Cerebellar nuclear complex (tissue), 1 donor: ENCODE measurements at regions not wholly inside any gene's neighbourhood (a gene's known extent, or its start where the extent isn't known, plus 50 kb on each side); places are given as distances from the start of the nearest gene placed in this dataset.

ENCODE experiments used
- DNase-seq, 2 experiments: peaks; one replicate each; lab custom pipeline; 2025; lab: John Stamatoyannopoulos, UW

DNA sequence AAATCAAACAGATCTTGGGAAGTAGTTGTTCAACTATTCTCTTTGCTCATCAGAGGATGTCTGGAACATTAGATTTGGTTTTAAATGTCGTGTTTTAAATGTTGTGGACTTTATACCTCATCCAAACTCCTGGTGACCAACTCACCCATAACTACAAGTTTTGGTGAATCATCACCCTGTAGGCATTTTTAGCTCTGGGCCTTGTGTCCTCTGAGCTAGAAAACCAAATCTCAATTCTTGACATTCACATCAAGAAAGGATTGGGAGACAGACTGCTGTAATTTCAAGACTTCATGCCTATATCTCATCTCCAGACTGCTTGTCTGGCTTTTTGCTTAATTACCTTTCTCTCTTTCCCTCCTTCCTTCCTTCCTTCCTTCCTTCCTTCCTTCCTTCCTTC is 228.5 kb upstream of the ROBO2 start:
- DNase-seq = no peak

DNA sequence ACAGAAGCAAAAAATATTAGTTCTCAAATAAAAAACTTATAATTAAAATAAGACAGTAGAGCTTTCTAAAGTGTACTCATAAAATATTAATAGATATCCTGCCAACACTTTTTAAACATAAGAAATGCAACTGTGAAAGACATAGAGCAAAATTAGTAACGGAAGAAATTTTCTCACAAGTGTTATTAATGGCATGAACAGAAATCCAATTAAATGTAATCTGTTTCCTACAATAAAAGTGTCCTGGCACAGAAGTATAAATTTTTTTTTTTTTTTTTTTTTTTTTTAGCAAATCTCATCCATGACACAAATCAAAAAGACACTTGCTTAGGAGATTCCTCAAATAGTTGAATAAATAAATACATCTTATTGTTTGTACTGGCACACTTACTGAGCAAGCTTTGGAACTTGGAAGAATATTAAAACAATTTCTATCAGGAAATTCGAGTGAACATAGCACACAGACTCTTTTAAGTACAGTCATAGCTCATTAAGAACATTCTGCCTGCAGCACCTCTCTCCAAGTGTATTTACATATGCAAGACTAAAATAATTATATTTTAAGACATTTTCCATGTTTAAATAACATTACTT is 227.2 kb upstream of the ROBO2 start:
- no peak for DNase-seq

DNA sequence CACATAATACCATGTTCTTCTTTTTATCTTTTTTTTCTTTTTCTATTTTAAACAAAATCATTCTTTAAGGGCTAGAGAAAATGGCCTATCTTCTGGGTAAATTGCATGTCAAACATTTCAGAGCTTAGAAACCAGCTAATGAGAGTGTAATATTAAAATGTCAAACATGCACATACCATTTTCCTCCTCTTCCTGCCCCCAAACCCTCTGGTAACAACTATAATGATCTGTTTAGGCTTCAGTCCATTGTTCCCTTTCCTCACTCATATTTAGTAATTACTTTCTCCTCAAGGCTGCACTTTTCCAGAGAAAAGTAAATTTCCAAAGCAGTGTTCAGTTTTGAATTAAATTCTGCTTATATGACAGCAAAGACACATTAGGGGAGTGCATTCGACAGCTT is 224.3 kb upstream of the ROBO2 start:
- no peak for DNase-seq

DNA sequence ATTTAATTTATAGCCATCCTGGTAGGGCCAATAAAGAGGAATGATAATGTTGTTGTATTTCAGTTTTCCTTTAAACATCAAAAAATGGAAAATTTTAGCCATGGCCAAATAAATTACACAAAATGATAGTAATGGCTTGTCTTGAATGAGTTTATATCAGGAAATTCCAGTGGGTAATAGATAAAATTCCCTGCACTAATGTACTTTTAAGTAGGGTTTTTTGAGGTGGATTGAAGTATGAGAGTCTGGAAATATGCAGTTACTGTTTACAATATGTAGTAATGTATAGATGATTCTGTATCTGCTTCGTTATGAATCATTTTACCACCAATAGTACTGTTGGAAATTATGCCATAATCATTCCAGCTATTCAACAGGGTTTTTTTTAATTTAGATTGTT is 219.4 kb upstream of the ROBO2 start:
- no peak for DNase-seq

DNA sequence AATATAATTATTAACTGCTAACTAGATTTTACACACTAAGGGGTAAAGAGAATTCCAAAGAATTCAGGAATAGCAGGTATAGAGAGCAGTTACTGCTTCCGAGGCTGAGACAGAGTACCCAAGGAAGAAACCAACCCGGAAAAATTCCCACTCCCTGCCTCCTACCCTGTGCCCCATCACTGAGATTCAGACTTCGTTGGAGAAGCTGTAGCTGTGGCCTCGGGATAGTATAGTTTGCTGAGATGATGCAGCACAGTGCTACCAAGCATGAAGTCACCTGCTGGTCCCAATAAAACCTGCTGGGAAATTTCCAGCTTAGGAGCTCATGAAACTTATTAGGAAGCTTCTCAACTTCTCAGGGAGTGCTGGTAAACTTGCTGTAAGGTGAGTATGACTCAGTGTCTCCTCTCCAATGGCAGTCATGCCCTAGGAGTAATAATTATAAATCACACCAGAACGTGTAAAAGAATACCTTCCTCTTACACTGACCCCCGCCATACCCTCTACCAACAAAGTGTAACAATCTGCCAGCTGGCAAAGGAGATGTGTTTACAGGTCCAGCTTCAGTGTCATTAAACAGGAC is 215.2 kb upstream of the ROBO2 start:
- no peak for DNase-seq

DNA sequence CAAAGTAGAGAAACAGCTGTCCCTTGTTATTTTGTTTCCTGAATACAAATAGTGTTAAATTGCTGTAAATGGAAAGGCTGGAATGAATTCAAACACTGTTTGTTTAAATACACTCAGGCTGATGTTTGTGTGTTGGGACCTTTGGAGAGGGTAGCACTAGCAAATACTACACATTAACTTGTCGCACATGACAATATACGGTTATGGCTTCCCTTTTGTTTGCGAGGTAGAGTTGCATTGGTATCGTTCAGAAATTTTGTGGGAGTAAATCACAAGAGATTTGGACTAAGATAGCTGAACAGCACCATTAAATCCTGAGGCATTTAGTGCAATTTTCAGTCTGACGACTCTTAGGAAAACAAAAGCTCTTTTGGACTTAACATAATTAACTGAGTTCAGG is 213.0 kb upstream of the ROBO2 start:
- DNase-seq = no peak

DNA sequence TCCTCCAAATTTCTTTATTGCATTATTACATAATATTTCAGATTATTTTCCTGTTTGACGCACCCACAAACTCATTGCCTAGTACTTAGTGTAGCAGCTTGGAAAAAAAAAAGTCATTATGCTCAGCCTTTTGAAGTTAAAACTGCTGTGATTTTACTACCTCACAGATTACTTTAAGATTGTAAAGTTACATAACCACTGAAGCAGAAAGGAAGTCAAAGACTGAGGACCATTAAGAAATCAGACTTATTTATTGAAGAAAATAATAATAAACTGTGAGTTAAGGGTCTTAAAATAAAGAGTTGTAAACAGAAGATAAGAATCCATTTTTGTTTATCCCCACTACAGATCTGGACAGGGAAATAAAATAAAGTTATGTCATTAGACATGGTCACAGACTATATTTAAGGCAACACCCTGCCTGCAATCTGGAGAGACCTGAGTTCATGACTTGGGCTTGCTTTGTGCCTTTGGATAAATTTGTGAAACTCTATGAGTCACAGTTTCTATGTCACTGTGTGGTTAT is 212.1 kb upstream of the ROBO2 start:
- DNase-seq = no peak

DNA sequence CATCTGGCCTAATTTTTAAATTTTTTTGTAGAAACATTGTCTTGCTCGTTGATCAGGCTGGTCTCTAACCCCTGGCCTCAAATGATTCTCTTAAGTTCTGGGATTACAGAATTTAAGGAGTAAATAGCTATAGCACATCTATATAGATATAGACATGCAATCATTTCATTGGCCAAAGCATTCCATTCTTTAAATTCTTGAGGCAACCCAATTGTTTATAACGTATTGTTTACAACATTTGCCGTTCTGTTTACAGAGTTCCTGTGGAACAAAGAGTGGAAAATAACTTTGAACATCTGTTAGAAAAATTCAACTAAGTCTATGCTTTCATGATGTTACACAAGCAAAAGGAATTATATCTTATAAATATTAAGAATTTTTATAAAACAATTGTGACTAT is 205.2 kb upstream of the ROBO2 start:
- DNase-seq = no peak

DNA sequence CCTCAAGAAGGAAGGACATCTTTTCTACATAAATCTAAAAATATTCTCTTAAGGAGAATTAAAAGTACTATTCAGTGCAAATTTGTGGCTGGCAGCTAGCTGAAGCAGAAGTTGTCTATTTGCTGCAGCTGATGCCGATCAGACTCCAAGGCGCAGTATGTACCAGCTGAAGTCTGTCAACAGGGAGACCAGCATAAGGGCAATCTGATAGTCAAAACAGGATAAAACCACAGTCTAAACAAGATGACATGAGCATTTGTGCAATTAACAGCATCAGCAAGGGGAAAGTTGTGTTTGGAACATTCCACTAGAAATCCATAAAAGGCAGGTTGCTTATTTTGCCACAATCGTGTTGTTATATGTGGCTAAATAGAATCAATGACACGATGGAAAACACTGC is 198.2 kb upstream of the ROBO2 start:
- no peak for DNase-seq

DNA sequence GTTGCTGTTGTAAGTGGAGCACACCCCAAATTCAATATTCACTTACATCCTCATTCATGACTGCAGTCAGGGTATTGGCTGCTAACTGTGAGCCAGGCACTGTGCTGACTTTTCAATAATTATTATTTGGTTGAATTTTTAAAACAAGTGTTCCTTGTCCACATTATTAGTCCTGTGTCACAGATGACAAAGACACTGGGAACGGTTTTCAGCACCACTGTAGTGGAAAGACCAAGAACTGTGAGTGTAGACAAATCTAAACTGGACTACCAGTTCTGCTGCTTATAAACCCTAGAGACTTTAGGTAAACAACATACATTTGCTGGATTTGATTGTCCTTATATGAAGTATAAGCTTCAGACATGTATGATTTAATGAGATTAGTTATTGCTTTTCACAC is 197.7 kb upstream of the ROBO2 start:
- DNase-seq = no peak

DNA sequence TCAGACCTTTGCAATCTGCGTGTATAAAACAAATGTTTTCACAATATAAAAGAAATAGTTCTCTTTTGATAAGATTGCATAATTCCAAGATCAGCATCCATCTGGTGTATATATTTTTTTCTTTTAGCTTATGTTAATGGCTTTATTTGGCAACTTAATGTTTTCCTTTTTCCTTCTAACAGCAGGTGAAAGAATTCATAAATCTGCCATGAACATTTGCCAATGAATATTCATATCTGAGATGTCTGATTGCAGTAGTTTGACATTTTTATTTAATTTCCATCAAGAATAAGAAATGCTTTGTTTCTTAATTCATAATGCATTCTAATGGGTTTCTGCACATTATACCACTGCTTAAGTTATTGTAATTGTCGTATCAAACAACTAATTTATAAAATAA is 184.4 kb upstream of the ROBO2 start:
- DNase-seq = no peak

DNA sequence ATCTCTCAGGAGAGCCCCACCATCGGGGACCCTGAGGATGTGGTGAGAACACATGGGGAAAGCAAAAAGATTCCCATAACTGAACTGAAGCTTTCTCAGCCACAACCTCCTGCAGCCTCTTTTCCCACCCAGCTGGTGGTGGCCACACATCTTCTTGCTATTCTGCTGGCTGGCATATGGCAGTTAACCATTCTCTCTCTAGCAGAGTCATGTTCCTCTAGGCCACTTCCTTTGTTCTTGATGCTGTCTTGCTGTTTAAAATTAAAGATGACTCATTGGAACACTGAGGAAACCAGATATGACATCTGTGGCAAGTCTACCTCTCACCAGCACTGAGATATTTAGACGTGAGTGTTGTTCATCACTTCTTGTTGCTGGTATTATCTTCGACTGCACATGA is 180.3 kb upstream of the ROBO2 start:
- no peak for DNase-seq

DNA sequence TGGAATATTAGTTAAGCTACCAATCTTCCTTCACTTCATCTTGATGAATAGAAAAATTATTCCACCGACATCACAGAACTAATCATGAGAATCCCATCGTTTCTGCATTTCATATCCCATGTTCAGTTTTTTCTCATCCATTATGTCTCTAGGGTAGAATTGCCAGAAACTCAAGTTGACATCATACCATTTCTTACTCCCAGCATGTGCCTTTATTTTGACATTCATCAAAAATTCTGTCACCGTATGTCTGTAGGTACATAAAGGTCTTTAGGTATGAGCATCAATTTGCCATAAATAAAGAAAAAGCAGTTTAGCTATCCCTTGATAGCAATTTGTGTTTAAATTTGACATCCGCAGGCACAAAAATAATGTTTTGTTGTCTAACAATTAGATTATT is 175.5 kb upstream of the ROBO2 start:
- no peak for DNase-seq

DNA sequence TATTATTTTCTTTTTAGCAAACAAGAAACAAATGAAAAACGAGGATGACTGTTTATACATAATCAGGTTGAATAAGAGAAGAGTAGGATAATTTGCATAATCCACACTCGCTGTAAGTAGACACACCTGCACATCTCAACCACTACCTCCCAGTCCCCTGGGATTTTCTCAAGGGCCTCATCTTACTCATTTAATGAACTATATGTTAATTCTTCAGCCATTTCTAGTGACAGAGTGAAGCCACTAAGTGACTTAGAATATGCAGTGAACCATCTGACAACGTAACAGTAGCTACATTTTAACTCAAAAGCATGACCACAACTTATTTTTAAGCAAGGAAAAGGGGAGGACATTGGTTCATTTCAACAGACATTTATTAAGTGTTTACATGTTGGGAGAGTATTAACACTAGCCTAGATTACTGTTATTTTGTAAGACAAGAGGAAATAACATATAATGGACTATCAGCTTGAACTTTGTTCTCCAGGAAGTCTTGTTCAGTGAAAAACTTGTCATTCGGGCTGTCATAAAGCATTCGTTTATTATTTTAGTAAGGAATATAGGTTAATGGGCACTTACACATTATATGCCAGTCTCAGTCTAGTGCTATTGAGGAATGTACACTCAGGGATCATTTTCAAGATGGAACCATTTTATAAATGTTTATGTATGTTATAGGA is 173.0 kb upstream of the ROBO2 start:
- no peak for DNase-seq

DNA sequence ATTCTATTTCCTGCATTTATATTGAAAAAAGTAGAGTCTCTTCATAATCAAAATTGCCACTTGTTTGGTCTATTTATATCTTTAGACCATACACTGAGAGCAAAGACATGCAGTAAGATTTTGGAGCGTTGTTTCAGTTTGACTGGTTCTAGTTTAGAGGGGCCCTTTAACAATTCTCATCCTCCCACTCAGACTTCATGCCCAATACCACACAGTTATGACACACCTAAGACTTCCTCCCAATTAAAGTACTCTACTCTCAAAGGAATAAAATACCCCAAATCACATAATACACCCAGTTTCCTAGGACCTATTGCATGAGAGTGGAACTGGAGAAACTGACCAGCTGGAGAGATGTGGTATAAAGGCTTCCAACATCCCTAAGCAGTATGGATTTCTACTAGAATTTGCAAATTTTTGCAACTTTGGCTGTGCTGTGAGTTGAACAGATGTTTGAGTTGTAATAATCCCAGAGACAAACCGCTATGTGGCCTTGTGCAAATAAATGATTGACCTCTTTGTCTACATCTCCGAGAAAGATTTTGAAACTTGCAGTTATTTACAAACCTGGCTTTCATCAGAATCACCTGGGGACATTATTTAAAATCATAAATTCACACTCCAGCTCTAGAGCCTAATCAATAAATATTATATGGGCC is 170.0 kb upstream of the ROBO2 start:
- DNase-seq = no peak

DNA sequence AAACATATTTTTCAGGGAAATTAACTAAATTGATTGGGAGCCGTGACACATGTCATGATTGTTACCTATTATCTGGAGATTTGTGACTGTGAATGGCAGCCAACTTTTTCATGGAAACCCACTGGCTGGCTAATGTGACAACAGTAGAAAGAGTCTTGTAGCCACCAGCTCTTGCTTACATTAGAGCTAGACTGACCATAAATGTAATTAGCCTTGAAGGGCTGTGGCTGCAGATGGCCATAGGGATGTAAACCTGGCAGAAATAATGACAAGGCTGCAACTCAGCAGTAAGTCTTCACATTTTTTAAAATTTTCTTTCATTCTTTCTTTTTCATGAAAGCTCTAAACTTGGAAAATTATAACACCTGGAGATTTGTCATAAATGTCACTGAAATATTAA is 168.2 kb upstream of the ROBO2 start:
- DNase-seq = no peak

DNA sequence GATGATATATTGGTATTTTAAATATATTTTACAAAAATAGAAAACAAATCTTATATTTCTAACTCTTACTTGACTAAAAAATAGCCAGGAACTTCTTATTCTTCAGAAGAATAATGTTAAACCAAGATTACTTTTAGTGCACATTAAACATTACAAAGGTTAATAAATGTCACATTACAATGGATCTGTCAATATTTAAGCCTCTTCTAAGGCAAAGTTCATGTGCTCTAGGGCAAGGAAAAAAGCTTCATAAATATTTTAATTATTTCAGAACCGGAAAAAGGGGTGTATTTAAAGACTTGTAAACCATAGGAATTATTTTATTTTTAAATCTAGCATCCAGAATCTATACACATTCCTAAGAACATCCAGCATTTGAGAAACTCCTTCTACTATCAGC is 166.9 kb upstream of the ROBO2 start:
- no peak for DNase-seq

DNA sequence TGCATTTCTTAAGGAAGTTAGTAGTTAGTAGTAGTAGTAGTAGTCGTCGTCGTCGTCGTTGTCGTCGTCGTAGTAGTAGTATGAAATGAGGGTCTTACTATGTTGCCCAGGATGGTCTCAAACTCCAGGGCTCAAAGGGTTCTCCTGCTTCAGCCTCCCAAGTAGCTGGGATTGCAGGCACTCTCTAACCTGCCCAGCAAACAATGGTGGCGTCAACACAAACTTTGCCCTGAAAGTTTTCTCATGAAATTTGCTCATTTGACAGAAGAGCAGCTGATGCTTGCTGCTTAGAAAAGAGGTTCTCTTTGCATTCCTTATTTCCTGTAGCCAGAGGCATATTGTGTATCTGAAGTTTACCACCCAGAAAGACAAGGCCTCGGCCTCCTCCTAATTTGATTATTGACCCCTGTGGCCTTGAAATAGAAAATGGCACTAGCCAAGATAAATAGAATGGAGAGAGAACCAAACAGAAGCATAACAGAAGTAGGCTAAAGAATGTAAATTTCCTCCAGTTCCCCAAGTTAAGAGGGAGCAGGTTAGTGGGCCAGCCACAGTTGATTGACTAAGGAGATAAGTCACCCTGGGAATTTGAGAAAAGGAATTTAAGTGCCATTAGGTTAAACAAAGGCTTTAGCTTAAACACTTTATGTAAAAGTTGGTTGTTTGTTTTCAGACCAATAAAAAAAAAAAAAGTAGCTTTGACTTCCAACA is 166.2 kb upstream of the ROBO2 start:
- DNase-seq = no peak

DNA sequence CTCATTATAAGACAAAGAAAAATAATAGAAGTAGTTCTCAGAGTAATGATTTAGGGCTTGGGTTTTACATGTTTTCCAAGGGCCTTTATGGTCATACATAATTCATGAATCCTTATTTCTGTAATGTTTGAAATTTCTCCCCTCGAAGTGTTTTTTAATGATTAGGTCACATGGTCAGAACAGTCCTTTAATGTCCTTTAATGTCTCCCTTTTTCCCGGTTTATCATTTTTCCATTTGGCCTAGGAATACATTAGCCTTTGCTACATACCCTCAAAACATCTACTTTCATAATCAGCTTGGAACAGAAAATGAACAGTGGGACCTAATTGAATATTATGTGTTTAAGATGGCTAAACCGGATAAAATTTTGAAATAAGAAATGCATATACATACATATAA is 159.9 kb upstream of the ROBO2 start:
- DNase-seq = no peak

DNA sequence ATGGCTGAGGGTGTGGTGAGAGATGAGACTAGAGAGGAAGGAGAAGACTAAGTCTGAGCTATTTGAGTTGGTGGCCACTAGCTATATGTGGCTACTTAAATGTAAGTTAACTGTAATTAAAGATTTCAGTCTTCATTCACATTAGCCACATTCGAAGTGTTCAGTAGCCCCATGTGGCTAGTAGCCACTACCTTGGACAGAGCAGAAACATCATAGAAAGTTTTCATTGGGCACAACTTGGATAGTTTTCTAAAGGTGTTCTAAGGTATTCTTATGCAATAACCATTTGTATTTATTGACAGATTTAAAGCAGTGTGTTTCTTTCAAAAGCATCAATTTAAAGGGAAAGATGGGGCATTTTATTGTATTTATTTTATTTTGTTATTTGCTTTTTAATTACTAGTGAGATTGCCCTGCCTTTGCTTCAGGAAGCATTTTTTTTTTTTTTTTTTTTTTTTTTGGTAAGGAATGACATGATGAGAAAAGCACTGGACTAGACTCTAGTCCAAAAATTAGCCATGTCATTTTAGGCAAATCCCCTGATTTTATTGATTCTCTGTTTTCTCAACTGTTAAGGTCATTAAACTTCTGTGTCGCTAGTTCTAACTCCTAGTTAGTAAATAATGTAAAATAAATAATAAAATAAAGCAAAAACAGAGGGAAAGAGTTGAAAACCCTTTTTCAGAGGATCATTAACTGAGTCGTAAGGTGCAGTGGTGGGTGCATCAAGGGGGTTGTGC is 153.0 kb upstream of the ROBO2 start:
- DNase-seq = no peak

DNA sequence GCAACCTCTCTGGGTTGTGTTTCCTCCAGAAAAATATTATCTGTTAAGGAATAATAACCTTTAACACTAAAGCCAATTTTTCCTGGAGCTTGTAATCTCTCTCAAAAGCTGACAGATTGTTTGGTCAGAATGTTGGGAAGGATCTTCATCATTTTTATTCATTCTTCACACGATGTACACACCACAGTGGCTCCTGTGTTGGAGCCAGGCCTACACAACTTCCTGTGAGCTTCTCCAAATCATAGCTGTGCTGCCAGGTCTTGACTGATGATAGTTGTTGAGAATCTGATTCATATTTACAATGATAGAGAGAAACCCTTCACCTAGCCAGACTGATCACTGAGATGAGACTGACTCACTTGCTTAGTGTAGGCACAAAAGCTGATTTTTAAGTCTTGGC is 151.0 kb upstream of the ROBO2 start:
- no peak for DNase-seq

DNA sequence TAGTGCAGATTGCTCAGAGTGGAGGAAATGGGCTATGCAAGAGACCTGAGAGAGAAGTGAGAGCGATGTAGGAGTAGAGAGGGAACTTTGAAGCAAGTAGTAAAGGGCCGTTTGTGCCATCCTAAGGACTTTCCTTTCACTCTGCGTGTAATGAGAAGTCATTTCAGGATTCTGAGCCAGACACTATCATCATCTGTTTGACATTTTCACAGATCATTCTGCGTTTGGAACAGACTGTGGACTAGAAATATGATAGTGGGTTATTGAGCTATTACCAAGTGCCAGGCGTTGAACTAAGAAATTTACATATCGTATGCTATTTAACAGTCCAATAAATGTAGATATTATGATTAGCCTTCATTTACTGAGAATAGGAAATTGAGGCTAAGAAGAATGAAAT is 150.0 kb upstream of the ROBO2 start:
- no peak for DNase-seq
